KG1 (cell line): ENCODE measurements at regions not wholly inside any gene's neighbourhood (a gene's known extent, or its start where the extent isn't known, plus 50 kb on each side); places are given as distances from the start of the nearest gene placed in this dataset.

Source experiments
- DNase-seq: peaks from one replicate; lab custom pipeline; 2025; lab: John Stamatoyannopoulos, UW

DNA sequence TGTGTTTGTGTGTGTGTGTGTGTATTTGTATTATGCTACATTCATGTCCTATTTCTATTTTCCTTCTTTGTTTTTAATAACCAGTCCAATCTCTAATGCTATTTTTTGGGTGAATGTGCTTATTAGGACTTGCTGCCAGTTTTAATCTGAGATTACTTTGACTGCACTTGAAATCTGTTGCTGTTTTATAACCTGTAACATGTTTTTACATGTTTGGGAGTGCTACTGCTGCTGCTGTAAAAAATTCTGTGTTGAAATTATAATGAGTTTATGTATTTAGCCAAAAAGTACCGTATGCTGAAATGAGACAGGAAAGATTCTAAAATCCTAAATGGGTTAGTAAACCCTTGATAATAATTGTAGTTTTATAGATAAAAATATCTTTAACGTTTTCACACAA lies 104.7 kb upstream of the SSBP2 start:
- DNase-seq = no peak

DNA sequence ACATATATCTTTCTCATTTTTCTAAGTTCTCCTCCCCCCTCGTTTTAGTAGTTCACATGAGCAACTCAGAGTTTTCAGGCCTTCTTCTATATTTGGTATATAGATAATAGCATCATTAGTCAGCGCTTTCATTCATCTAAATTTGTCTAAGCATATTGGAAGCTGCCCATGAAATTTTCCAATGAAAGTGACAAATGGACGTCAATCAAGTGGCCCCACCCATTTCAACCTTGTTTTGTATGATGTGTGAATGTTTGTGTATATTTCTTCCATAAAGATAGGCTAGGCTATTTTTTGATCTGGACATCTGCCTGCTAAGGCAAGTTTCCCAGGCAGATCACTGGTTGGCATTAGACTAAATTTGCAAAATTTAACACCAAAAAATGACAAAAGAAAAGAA lies 104.0 kb upstream of the SSBP2 start:
- DNase-seq = no peak

DNA sequence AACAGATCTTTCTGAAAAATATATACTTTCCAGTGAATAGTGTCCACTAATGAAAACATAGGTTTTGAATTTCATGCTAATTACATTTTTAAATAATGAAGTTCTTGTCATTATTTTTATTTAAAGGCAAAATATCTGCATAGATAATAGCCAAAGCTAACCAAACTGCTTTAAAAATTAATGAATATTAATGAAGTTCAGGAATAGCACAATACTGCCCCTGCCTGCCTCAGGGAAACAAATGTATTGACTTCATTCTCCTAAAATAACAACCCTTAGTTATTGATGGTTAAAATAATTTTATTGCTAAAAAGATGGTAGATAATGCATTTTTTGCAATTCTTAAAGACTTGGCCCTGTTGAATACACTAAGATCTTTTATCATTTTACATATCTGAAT lies 103.6 kb upstream of the SSBP2 start:
- no peak for DNase-seq

DNA sequence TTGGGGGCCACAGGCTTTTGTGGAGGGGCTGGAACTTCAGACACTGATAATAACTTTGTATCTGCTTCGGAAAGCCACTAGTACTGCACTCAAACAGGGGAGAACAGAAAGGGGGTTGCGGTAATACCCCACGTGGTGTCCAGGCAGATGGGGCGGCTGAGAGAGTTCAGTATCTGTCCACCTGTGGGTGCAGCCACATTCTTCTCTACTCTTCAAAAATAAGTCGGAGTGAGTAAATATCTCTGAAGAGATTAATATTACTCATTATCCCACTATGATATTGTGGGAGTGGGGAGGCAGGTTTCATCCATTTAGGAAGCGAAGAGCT lies 102.1 kb upstream of the SSBP2 start:
- no peak for DNase-seq

DNA sequence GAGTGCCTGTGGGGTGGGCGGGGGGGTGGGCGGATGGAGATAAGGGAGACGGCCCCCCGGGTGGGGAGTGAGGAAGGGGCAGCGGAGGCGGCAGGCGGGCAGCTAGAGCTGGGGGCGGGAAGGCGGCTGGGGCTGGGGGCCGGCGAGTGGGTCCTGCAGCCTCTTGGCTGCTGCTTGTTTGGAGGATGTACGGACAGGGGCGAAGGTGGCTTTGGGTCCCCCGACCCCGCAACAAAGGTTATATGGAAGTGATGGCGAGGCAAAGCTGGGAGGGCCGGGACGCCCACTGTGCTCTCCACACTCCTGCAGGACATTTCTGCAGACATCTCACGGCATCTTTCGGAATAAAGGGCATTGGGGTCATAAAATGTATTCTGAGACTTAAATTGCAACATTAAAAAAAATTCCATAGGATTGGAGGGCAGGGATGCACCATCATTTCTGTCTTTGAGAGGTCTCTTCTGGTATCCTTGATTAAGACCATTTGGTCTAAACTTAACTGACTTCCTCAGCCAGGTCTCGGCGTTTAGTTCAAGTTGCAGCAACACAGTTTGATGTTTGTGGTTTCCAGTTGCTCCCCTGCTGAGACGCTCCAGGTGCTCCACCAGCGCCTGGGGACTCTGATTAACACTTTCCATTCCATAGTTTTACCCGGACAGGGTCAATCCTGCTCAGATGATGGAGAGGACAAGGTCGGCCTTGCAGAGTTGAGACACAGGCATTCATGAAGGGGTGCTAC lies 101.6 kb upstream of the SSBP2 start:
- peak; percentile 71 for DNase-seq

DNA sequence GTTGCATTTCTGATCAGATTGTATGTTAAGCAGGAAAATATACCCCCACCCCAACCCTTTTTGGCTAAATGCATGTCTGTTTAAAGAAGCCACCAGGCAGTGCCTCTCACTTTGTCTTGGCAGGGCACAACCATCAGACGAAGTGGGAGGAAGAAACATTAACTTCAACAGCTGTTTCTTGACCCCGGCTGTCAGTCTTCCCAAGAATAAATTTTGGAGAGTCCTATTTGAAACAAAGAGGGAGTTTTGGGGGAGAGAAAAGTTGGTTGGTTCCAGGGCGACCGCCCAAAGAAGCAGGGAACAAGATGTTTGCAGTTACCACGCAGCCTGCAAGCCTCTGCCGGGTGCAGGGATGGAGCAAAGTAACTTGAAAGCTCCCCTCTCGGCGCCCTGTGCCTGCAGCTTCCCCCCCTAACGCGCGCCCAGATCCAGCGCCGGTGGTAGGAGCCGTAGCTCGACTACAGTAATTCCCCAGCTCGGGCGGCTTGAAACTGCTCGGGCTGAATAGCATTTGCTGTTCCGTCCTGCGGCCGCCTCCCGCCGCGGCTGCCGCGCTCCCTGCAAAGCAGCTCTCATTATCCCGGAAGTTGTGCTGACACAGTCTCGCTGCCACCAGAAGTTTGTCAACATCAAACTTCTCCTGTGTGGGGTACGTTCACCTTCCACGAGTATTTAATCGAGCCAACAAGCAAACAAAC lies 100.7 kb upstream of the SSBP2 start:
- peak; percentile 98 for DNase-seq

DNA sequence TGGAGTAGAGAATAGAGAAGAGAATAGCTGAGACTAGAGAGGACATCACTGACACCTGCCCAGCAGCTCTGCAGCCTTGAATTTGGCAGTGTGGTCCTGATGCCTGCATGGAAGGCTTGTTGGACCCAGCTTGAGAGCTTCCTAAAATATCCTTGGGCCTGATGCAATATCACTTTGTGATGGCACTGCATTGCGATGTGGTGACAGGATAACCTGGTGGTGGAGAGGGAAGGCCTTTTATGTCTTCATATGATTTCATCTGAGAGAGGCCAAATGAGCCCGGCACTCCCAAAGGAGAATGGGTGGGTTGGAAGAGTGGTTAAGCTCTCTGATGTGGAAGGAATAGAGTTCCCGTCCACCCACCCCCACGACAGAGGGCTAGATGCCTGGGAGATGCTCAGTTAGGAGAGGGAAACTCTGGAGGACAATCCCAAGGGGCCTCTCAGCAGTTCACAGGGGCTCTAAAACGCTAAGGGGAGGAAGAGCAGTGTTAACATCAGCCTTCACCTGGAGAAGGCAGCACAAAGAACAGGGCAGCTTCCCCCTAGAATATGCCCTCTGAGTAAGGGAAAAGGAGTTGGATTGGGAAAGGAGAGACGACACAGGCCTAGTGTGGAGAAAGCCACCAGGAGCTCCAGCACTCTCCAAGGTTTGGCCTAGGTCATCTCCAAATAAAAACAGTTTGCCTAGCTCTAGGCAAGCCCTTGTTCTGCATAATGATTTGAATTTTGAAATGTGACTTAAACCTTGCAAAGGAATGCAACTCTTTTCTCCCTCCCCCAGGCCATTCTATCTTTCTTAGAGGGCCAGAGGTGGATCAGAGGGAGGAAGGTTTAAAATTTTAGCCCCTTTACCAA lies 99.8 kb upstream of the SSBP2 start:
- peak; percentile 80 for DNase-seq

DNA sequence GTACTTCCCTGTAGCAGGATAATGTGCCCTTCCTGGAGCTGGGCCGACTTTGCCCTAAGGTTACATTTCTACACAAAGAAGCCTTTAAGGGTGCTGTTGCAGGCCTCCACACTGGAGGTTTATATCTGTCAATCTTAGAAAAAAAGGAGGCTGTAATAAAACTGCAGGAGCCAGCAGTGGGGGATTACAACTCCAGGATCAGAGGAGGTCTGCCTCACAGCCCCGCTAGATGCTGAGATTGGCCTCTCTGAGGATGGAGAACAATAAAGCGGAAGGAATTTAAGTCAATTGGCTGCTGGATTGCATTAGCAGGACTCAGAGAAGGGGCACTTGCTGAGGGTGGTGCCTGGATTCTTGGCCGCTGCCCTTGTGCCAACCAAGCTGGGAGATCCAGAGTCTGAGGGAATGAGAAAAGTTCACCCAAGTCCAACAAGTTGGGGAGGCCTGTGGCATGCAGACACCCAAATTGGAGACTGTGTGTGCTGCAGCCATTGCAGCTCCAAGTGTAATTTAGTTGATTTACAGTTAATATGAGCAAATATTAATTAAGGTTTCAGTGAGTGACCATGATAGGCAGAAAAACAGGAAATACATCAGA lies 99.0 kb upstream of the SSBP2 start:
- no peak for DNase-seq

DNA sequence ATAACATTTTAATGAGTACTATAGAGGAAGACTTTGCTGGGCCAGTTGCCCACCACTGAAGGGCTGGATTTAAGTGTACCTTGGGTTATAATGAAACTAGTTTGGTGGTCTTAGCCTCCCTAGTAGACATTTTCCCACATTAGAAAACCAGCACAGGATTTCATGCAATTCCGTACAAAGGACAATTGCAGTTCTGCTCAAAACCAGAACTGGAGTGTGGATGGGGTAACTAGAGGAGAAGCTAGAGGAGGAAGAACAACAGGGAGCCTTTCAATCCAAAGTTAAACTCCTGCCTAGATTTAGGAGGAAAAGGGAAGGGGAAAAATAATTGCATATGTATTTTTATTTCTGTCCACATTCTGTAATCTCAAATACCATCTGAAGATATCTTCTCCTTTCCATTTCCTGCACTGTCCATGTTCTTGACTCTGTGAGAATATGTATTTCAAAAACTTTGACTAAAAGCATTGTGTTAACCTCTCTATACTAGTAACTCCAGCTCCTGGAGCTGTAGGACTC lies 97.5 kb upstream of the SSBP2 start:
- no peak for DNase-seq

DNA sequence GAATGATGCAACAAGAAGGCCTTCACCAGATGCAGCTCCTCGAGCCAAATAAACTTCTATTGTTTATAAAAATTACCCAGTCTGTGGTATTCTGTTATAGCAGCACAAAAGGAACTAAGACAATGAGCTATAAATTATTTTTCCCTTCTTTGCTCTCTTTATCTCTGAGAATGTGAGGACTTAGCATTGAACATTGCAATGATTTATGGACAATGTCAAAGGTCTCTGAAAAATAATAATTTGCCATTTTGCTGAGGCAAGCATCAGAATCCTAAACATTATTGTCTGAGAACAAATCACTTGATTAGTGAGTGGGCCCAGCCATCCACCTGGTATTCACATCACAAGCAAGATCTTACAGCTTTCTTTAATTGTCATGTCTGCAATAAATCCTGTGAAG lies 95.4 kb upstream of the SSBP2 start:
- no peak for DNase-seq

DNA sequence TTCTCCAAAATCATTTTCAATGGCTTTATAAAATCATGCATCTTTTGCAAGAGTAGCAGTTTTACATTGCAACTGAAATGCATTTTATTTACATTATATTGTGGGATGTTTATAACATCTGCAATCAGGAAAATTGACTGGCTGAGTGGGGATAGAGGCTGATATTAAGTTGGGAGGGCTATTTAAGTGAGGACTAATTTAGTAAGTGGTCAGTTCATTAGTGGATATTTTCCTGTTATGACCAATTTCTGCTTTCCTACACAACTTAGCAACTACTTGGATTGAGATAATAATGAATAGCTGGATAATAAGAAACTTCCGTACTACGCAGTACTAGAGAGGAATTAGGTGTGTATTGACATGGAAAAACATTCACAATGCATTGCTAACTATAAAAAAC lies 92.9 kb upstream of the SSBP2 start:
- DNase-seq = no peak

DNA sequence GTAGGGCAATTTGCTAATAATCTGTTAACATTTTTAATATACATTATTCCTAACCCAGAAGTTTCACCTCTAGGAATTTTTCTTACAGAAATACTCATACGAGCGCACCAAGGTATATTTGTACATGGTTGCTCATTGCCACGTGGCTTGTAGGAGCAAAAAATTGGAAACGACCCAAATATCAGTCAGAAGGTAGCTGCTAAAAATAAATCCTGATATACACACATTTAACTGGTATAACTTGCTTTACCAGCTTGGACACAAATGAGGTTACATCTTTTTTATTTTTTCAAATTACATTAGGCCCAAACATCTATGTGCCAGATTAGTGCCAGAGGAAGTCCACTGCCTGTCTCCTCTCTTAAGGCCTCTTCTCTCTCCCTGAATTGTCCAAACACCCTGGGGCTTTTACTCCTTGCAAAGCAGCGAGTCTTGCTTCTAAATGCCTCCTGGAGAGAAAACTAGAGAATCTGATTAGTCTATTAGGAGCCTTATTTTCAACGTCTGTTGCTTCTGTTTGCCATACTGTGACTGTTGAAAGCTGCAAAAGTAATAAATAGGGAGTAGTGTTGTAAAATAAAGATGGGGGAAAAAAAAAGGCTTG lies 92.0 kb upstream of the SSBP2 start:
- no peak for DNase-seq

DNA sequence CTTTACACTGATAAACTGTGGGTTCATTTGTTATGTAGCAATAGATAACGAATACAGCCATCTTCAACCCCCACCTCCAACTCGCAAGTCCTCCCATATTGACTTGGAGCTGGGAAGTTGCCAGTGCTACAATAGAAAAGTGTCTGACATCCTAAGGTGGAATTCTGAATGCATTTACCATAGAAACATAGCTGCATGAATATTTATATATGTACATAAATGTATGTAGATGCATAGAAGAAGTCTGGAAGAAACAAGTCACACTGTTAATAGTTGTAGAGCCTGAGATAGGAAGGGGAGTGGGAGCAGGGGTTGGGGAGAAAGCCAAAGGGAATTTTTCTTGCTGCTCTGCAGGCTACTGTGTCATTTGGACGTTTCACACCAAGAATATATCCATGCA lies 88.1 kb upstream of the SSBP2 start:
- DNase-seq = no peak

DNA sequence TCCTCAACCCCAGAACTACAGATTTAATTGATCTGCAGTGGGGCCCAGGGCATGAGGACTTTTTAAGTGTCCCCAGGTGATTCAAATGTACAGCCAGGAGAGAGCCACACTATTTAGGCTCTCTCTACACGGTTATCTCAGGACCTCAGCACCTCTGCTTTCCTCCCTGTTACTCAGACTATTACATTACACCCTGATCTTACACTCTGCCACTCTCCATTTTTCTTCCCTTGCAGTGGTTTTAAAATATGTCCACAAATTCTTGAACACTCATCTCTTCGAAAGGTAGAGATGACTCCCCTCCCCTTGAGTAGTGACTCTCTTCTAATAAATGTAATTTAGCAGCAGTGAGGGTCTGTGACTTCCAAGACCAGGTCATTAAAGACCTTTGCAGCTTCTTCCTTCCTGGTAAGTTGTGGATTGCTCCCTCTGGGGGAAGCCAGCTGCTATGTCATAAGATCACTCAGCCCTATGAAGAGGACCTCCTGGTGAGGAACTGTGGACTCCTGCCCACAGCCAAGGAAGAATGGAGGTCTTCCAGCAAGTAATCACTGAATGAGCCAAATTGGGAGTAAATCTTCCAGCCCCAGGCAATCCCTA lies 87.5 kb upstream of the SSBP2 start:
- no peak for DNase-seq

DNA sequence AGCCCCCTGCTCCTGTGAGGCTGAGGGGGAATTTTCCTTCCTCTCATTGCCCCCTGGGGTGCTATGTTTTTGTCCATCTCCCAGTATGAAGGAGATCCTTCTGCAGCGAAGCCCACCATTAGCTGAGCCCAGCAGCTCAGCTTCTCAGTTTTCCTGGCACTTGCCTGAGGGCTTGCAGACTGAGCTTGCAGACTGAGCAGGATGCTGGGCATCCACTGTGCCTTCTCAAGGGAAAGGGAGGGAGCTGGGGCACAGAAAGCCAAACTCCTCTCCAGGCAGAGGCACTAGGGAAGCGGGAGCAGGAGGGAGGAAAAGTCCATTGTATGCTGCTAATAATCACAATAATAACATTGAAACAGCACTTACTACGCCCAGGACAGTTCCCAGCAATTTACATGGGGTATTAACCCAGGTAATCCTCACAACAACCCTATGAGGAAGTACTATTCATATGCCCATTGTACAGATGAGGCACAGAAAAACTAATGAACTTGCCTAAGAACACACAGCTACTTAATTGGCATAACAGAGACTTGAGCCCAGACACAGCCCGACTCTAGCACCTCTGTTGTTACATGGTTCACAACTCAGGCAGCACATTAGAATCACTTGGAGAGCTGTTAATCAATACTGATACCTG lies 86.9 kb upstream of the SSBP2 start:
- no peak for DNase-seq

DNA sequence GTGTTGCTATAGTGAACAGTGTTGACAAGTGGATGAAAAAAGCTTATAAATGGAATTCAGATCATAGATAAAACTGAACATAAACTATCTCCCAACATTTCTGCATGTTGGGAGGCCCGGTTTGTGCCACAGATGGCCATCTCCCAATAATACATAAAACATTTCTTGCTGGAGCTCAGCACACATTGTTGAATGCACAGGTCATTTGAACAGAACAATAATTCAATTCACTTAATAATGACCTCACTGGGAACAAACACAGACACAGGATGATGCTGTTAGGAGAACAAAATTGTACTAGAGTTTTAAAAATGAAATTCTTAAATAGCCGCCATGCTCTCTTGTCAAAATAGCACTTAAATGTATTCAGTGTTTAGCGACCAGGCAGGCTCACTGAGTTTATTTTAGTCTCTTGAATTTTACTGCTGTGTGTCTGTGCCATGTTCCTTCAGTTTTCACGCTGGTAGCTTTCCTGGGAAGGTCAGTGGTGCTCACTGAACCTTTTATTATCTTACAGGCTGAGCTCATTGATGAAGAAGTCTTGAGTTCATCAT lies 85.0 kb upstream of the SSBP2 start:
- no peak for DNase-seq

DNA sequence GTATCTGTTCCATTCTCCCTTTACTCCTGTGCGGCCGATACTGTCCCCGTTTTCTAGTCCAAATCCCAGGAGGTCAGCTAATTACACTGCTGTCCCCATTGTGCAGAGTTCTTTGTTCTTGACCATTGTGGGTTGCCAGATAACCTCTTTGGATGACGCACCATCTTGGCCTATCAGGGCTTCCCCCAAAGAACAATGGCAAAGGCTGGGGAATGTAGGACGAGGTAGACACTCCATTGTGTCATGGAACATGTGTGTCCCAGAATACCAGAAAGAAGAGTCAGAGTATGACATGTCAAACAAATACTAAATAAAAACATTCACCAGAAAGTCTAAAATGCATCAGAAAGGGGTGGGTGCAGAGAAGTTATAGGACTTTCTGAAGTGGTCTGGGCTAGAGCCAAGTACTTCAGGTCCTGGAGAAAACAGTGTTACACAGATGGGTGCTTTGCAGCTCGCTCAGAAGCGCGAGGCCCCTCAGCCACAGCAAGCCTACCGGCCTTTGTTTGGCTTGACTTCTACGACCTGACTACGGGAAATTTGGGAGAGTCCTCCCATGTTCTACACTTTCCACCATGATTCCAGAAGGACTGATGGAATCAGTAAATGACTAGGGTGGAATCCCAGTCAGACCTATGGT lies 83.2 kb upstream of the SSBP2 start:
- no peak for DNase-seq

DNA sequence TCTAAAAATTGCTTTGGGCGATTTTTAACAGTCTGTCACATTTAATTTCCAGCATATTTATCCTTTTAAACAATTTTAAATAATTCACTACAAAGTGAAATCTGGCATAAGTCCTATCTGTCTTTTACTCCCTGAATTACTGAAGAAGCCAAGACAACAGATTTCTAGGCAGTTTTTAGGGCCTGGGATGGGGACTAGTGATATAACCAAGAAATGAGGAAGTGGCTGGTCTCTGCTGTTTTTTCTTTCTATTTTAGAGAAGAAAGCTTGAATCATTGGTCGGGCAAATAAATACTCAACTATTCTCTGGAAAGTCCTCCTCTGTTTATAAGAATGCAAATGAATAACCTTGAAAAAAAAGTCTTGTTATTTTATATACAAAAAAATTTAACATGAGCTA lies 79.7 kb upstream of the SSBP2 start:
- no peak for DNase-seq

DNA sequence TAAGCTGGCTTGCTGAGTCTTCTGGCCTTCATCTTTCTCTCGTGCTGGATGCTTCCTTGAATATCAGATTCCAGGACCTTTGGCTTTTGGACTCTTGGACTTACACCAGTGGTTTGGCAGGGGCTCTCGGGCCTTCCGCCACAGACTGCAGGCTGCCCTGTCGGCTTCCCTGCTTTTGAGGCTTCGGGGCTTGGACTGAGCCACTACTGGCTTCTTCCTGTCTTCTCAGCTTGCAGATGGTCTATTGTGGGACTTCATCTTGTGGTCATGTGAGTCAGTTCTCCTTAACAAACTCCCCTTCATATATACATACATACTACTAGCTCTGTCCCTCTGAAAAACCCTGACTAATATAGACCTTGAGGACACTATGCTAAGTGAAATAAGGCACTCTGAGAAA lies 78.3 kb upstream of the SSBP2 start:
- DNase-seq = no peak

DNA sequence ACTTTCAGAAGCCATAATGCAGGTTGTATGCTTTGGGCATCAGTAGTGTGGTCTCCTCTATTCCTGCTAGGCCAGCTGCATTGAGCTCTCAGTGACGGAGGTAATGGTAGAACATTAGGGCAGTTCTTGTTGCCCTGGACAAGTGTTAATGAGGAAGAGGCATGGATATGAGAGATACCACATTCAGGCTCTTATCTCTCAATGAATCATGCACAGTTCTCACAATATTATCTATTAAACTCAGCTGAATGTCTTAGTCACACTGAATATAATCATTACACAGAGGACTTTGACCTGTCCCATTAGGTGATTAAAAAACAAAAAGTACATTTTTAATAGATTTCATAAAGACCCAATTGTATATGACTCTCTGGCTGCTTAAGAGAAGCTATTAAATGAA lies 76.6 kb upstream of the SSBP2 start:
- DNase-seq = no peak
